Gastrocnemius medialis (tissue), 4 donors: ENCODE measurements at regions not wholly inside any gene's neighbourhood (a gene's known extent, or its start where the extent isn't known, plus 50 kb on each side); places are given as distances from the start of the nearest gene placed in this dataset.

ENCODE experiments used
- ATAC-seq, 2 donors: fragments of 150-250 bp; one replicate each; pipeline ENCODE4 v1.9.1; 2016
- DNase-seq, 2 donors: peaks; one replicate each; pipeline ENCODE4 v3.0.0-alpha.2; 2019
- H3K27ac ChIP-seq, 4 donors: fragments of 200-600 bp; sonication (generic); 1 replicate in 1 of 4; 2 replicates in 3 of 4; pipeline ENCODE4 v1.5.1; 2016 to 2018; ENCODE audit warnings: mild to moderate bottlenecking in 2 of 4, moderate library complexity in 1 of 4
- H3K27me3 ChIP-seq, 3 donors: fragments of 200-600 bp; sonication (generic) in 2 of 3; 1 replicate in 1 of 3; 2 replicates in 2 of 3; pipeline versions ENCODE4 v1.5.1 to v1.6.0; 2016 to 2019; ENCODE audit warnings: mild to moderate bottlenecking in 1 of 3, moderate library complexity in 1 of 3
- H3K36me3 ChIP-seq, 2 donors: fragments of 200-600 bp; sonication (generic) in 1 of 2; one replicate each; pipeline ENCODE4 v1.5.1; 2017 to 2018
- H3K4me1 ChIP-seq, 2 donors: fragments of 200-600 bp; sonication (generic) in 1 of 2; one replicate each; pipeline ENCODE4 v1.5.1; 2016 to 2017; ENCODE audit warnings: mild to moderate bottlenecking in 2 of 2
- H3K4me3 ChIP-seq, 4 donors: fragments of 200-600 bp; sonication (generic) in 3 of 4; 1 replicate in 1 of 4; 2 replicates in 3 of 4; pipeline ENCODE4 v1.5.1; 2016 to 2019; ENCODE audit warnings: mild to moderate bottlenecking in 2 of 4
- H3K9me3 ChIP-seq, 3 donors: fragments of 200-600 bp; sonication (generic) in 2 of 3; 1 replicate in 1 of 3; 2 replicates in 2 of 3; pipeline ENCODE4 v1.5.1; 2016 to 2019
- CTCF ChIP-seq, 5 experiments: fragments of 450-650 bp in 3 of 5; fragments of 200-600 bp in 2 of 5; sonication (generic) in 2 of 5; IDR thresholded peaks in 4 of 5; conservative IDR thresholded peaks in 1 of 5; 1 replicate in 4 of 5; 2 replicates in 1 of 5; pipeline ENCODE4 v1.5.1; 2016 to 2019; ENCODE audit warnings: antibody characterized with exemption in 5 of 5, mild to moderate bottlenecking in 3 of 5, moderate library complexity in 3 of 5
- POLR2A ChIP-seq, 2 donors: fragments of 450-650 bp; IDR thresholded peaks; one replicate each; pipeline ENCODE4 v1.6.1; 2017; ENCODE audit warnings: antibody characterized with exemption in 2 of 2, mild to moderate bottlenecking in 2 of 2, moderate library complexity in 2 of 2
- in situ Hi-C, 4 donors: fragments of 200-750 bp; cut with MboI; loops; one replicate each; pipeline versions ENCODE4 v1.15.0 to v1.8.0; 2017; ENCODE audit warnings: low sequenced_read_pairs in 4 of 4
- intact Hi-C: fragments of 100-400 bp; cut with DNase I; formaldehyde crosslinking; loops from one replicate; pipeline ENCODE4 v1.15.1; 2023; ENCODE audit warnings: low total_unique reads

DNA sequence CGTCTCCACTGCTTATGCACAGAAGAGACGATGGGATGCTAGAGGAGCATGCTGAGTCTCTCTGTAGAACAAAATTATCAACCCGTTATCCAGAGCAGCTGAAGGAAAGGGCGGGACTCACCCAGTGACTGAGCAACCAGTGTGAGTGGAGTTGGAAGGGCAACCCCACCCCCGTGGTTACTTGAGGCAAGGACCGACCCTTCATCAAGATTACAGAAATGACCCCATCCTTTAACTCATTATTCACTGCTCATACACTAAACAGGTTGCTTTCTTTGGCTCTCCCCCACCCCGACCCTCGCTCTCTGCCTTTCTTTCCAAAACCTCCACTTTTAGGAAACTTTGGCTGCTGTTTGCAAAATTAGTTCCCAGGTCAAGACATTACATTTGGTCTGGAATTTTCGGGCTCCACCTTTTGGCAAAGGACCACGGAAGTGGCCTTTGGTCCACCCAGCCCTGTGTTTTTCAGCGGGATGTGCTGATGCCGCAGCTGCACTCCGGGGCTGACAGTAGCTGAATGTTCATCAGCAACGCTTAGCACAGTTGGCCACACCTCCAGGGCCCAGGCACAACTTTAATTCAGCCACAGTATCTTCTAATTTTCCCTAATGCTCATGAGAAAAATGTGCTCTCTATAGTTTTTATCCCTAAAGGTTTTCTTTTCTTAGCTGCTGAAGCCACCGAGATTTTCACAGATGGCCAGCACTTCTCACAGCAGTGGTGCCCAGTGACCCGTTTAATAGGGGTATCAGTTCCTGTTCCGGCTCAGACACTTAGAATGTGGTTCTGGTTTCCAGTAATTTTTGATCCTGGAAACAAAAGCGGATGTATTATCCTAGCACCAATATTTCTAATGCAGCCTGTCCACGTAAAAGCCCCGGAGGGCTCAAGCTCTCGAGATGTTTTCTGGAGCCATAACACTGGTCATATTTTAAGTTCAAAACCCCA is 103.6 kb upstream of the NXT1 start:
- peak; percentile 28 to 56 for ATAC-seq
- no peaks in the 10 kb centered on the region for H3K9me3 ChIP-seq
- DNase-seq: peak in 1 of 2 donors; percentile 39
- no peaks in the 10 kb centered on the region for H3K36me3 ChIP-seq
- H3K27me3 ChIP-seq: no peaks in the 10 kb centered on the region
- in situ Hi-C loops (loop anchor here in 2 of 4 donors (25.0 kb wide), 1 partner anchor 560 kb away; no protein-coding TSS in a partner anchor), intact Hi-C loops (loop anchor here (5.0 to 10.0 kb wide), 2 partner anchors 45 to 98 kb away; no protein-coding TSS in a partner anchor)
- H3K4me3 ChIP-seq: no peak overlapping the region
- H3K27ac ChIP-seq: peak overlapping the region; percentile 39 to 64 (median 46)
- H3K4me1 ChIP-seq: peaks cover 0 to 5% of the 10 kb centered on the region in 2 donors
- TF ChIP-seq POLR2A (IDR thresholded peaks at IDR 0.05): no peak
- TF ChIP-seq CTCF (IDR thresholded peaks at IDR 0.05 in 4 of 5, conservative IDR thresholded peaks at IDR 0.05 in 1 of 5): no peak

- no peaks in the 10 kb centered on the region for H3K36me3 ChIP-seq
- H3K9me3 ChIP-seq: no peaks in the 10 kb centered on the region
- peak in 1 of 2 donors; percentile 27 for ATAC-seq
- peaks cover 0 to 5% of the 10 kb centered on the region in 2 donors for H3K4me1 ChIP-seq
- no peak overlapping the region for H3K4me3 ChIP-seq
- in situ Hi-C loops (loop anchor here in 2 of 4 donors (25.0 kb wide), 1 partner anchor 558 kb away; no protein-coding TSS in a partner anchor), intact Hi-C loops (loop anchor here (5.0 to 10.0 kb wide), 2 partner anchors 47 to 99 kb away; no protein-coding TSS in a partner anchor)
- peak in 4 of 5 experiments; percentile 4 to 37 (median 27) for TF ChIP-seq CTCF (IDR thresholded peaks at IDR 0.05 in 4 of 5, conservative IDR thresholded peaks at IDR 0.05 in 1 of 5)
- no peak for TF ChIP-seq POLR2A (IDR thresholded peaks at IDR 0.05)
- peak overlapping the region in 2 of 4 donors; percentile 39 to 50 for H3K27ac ChIP-seq
- peak in 1 of 2 donors; percentile 24 for DNase-seq
- H3K27me3 ChIP-seq: no peaks in the 10 kb centered on the region
Observed at GRCh38 chr20:23245553-23246181, 104.9 kb upstream of the NXT1 start.

DNA sequence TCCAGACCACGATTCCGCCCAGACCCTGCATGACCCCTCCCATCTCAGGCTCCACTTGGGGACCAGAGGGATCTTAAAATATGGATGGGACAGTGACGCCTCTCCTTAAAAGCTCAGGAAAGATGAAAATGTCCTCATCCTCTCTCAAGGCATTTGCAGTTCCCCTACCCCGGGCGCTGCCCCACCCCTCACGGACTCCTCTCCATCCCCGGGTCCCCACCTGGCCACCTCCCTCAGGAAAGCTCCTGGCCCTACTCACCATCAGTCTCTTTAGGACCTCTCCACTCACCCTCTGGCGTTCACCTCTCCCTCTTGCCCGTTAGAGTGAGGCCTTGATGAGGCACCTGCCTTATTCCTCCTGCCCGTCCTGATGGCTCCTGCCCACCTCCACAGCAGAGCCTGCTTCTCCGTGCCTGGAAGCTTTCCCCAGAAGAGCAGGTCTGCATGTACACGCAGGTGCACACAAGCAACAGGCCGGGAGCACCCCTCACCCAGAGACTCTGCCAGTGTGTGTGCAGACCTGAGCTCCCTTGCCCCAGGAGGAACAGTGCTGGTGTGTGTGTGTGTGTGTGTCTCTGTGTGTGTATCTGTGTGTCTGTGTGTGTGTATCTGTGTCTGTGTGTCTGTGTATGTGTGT is 105.6 kb upstream of the NXT1 start:
- TF ChIP-seq CTCF (IDR thresholded peaks at IDR 0.05 in 4 of 5, conservative IDR thresholded peaks at IDR 0.05 in 1 of 5) (no peak), POLR2A (IDR thresholded peaks at IDR 0.05) (no peak)
- Histone ChIP-seq H3K9me3 (no peaks in the 10 kb centered on the region), H3K4me3 (no peak overlapping the region), H3K27ac (peak overlapping the region in 2 of 4 donors; percentile 8 to 34), H3K36me3 (no peaks in the 10 kb centered on the region), H3K4me1 (peaks cover 0 to 5% of the 10 kb centered on the region in 2 donors), H3K27me3 (no peaks in the 10 kb centered on the region)
- intact Hi-C loops (loop anchor here (5.0 to 10.0 kb wide), 2 partner anchors 47 to 100 kb away; no protein-coding TSS in a partner anchor), in situ Hi-C loops (loop anchor here in 2 of 4 donors (25.0 kb wide), 1 partner anchor 558 kb away; no protein-coding TSS in a partner anchor)
- ATAC-seq (no peak), DNase-seq (no peak)

GRCh38 chr20:23244156-23244915 is 106.3 kb upstream of the NXT1 start:
- in situ Hi-C loops (loop anchor here in 2 of 4 donors (25.0 kb wide), 1 partner anchor 557 kb away; no protein-coding TSS in a partner anchor), intact Hi-C loops (loop anchor here (10.0 kb wide), 1 partner anchor 100 kb away; no protein-coding TSS in a partner anchor)
- no peaks in the 10 kb centered on the region for H3K27me3 ChIP-seq
- peaks cover 0 to 5% of the 10 kb centered on the region in 2 donors for H3K4me1 ChIP-seq
- H3K27ac ChIP-seq: peak overlapping the region in 2 of 4 donors; percentile 8 to 34
- peak; percentile 42 to 49 for ATAC-seq
- H3K9me3 ChIP-seq: no peaks in the 10 kb centered on the region
- TF ChIP-seq POLR2A (IDR thresholded peaks at IDR 0.05) (no peak), CTCF (IDR thresholded peaks at IDR 0.05 in 4 of 5, conservative IDR thresholded peaks at IDR 0.05 in 1 of 5) (no peak)
- no peak overlapping the region for H3K4me3 ChIP-seq
- no peaks in the 10 kb centered on the region for H3K36me3 ChIP-seq
- peak in 1 of 2 donors; percentile 31 for DNase-seq
